SU-DHL-6 (cell line): ENCODE measurements at regions not wholly inside any gene's neighbourhood (a gene's known extent, or its start where the extent isn't known, plus 50 kb on each side); places are given as distances from the start of the nearest gene placed in this dataset.

Experiments
- H2AFZ ChIP-seq: fragments of 200-600 bp; sonication (generic); 2 replicates; pipeline ENCODE4 v1.6.1; 2014; ENCODE audit warnings: low read depth, mild to moderate bottlenecking, moderate library complexity, mixed read lengths, antibody characterized with exemption, low read length; ENCODE audit not compliant: severe bottlenecking
- H3F3A ChIP-seq: fragments of 200-600 bp; shearing (Covaris generic); 2 replicates; pipeline ENCODE4 v1.6.0; 2016; ENCODE audit warnings: antibody characterized with exemption, mild to moderate bottlenecking; ENCODE audit not compliant: insufficient read depth
- H3K27ac ChIP-seq: fragments of 200-600 bp; sonication (generic); 2 replicates; pipeline ENCODE4 v1.5.1; 2016; ENCODE audit warnings: low read depth, mild to moderate bottlenecking, low read length, moderate library complexity, mixed read lengths
- H3K27me3 ChIP-seq: fragments of 200-600 bp; sonication (generic), shearing (Covaris generic); 2 replicates; pipeline ENCODE4 v1.6.0; 2014; ENCODE audit warnings: mild to moderate bottlenecking, low read length
- H3K36me3 ChIP-seq: fragments of 200-600 bp; sonication (generic); 2 replicates; pipeline ENCODE4 v1.6.1; 2014; ENCODE audit warnings: mild to moderate bottlenecking, low read length, mixed read lengths
- H3K4me2 ChIP-seq: fragments of 300-600, 200-600 bp; shearing (Covaris generic), sonication (generic); 2 replicates; pipeline ENCODE4 v1.6.0; 2014; ENCODE audit warnings: low read length, low read depth, mild to moderate bottlenecking; ENCODE audit not compliant: poor library complexity, severe bottlenecking
- H3K4me3 ChIP-seq: fragments of 200-600 bp; sonication (generic); 2 replicates; pipeline ENCODE4 v1.5.1; 2014; ENCODE audit warnings: antibody characterized with exemption, low read length, mild to moderate bottlenecking, mixed read lengths; ENCODE audit not compliant: insufficient read depth, poor library complexity, severe bottlenecking
- H3K79me2 ChIP-seq: fragments of 200-600 bp; sonication (generic); 2 replicates; pipeline ENCODE4 v1.6.1; 2014; ENCODE audit warnings: mild to moderate bottlenecking, low read length, moderate library complexity; ENCODE audit not compliant: insufficient read depth
- H3K9ac ChIP-seq: fragments of 200-600 bp; sonication (generic); 2 replicates; pipeline ENCODE4 v1.7.0; 2014; ENCODE audit warnings: mild to moderate bottlenecking, low read length
- H3K9me2 ChIP-seq: fragments of 200-600 bp; sonication (generic); replicated peaks from 2 replicates; pipeline ENCODE4 v1.6.1; 2014; ENCODE audit warnings: low read length; ENCODE audit not compliant: insufficient read depth
- H3K9me3 ChIP-seq: fragments of 200-600 bp; sonication (generic); 2 replicates; pipeline ENCODE4 v1.6.1; 2014; ENCODE audit warnings: low read length, mixed read lengths; ENCODE audit not compliant: insufficient read depth
- H4K20me1 ChIP-seq: fragments of 200-600 bp; sonication (generic); 2 replicates; pipeline ENCODE4 v1.6.1; 2014; ENCODE audit warnings: low read depth, mild to moderate bottlenecking, antibody characterized with exemption, low read length, moderate library complexity, mixed read lengths
- CTCF ChIP-seq: fragments of 200-600 bp; sonication (generic); IDR thresholded peaks from one replicate; pipeline ENCODE4 v1.5.1; 2017; ENCODE audit warnings: antibody characterized with exemption, mild to moderate bottlenecking, low read length, moderate library complexity; ENCODE audit not compliant: insufficient read depth, poor library complexity, severe bottlenecking
- EZH2phosphoT487 ChIP-seq: fragments of 200-600 bp; sonication (generic), shearing (Covaris generic); conservative IDR thresholded peaks from 2 replicates; pipeline ENCODE4 v1.6.1; 2018; ENCODE audit warnings: mild to moderate bottlenecking, antibody characterized with exemption, low read length, moderate library complexity, mixed read lengths

GRCh38 chr7:32428546-32428945, 61.6 kb downstream of the LSM5 start:
- TF ChIP-seq CTCF, result no peak
- TF ChIP-seq EZH2phosphoT487, result no peak
- H2AFZ ChIP-seq, result no peak overlapping the region
- H3F3A ChIP-seq, result no peaks in the 10 kb centered on the region
- H4K20me1 ChIP-seq, result no peaks in the 10 kb centered on the region
- H3K27me3 ChIP-seq, result no peaks in the 10 kb centered on the region
- no peak overlapping the region for H3K9ac ChIP-seq
- H3K9me2 ChIP-seq, result no peaks in the 10 kb centered on the region
- no peak overlapping the region for H3K4me2 ChIP-seq
- no peak overlapping the region for H3K27ac ChIP-seq
- no peaks in the 10 kb centered on the region for H3K36me3 ChIP-seq
- no peak overlapping the region for H3K4me3 ChIP-seq
- H3K79me2 ChIP-seq, result no peaks in the 10 kb centered on the region
- H3K9me3 ChIP-seq, result no peaks in the 10 kb centered on the region

DNA sequence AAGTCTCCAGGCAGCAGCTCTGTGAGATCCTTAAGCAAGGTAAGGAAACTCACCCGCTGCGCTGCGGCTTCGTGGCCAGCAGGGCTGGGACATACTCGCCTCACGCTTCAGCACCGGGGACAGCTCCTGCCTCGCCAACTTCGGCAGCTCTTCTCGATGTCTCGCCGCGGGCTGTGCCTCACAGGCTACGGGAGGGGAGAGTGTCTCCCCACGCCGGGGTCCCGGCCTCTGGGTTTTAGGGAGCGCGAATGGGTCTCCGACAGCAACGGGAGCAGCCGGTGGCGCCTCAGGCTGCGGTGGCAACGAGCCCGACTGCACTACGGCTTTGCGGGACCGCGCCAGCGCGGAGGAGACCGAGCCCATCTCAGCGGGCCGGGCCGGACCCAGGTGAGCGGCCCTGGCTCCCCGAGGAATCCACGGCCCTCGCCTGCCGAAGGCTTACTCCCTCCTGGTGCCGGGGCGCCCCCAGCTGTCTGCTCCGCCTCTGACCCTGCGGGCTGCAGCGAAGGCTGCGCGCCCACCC, 62.4 kb downstream of the LSM5 start:
- H3K27ac ChIP-seq, result no peak overlapping the region
- no peaks in the 10 kb centered on the region for H3K79me2 ChIP-seq

DNA sequence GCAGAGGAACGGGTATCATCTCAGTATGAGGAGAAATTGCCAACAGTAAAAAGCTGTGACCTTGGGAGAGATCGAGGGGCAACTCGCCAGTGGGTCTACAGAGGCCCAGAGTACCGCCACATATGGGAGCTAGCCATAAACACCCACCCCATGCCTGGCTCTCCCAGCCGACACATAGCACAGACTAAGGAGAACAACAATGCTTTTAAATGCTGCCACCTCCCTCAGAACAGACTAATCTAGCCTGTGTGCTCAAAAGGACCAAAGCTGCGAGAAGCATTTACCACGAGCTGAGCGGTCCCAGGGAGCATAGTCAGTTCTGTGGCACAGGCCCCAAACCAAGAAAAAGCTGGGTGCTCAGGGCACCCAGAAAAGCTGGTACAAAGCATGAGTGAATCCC, 73.3 kb downstream of the LSM5 start:
- Histone ChIP-seq H3F3A (no peaks in the 10 kb centered on the region), H3K79me2 (no peaks in the 10 kb centered on the region), H3K9me2 (no peaks in the 10 kb centered on the region), H3K27ac (no peak overlapping the region), H3K9me3 (no peaks in the 10 kb centered on the region), H4K20me1 (no peaks in the 10 kb centered on the region), H3K27me3 (no peaks in the 10 kb centered on the region), H3K4me2 (no peak overlapping the region), H2AFZ (no peak overlapping the region), H3K4me3 (no peak overlapping the region), H3K9ac (no peak overlapping the region), H3K36me3 (no peaks in the 10 kb centered on the region)
- no peak for TF ChIP-seq CTCF
- TF ChIP-seq EZH2phosphoT487, result no peak

More for the DNA sequence above, 62.4 kb downstream of the LSM5 start:
- no peak overlapping the region for H2AFZ ChIP-seq
- no peak overlapping the region for H3K4me3 ChIP-seq
- no peaks in the 10 kb centered on the region for H3K36me3 ChIP-seq
- H3F3A ChIP-seq, result no peaks in the 10 kb centered on the region
- H3K4me2 ChIP-seq, result no peak overlapping the region
- H3K9ac ChIP-seq, result no peak overlapping the region
- H3K9me2 ChIP-seq, result no peaks in the 10 kb centered on the region
- no peak for TF ChIP-seq EZH2phosphoT487
- TF ChIP-seq CTCF, result no peak
- no peaks in the 10 kb centered on the region for H4K20me1 ChIP-seq
- no peaks in the 10 kb centered on the region for H3K27me3 ChIP-seq
- H3K9me3 ChIP-seq, result no peaks in the 10 kb centered on the region
